ENCODE measurements at regions not wholly inside any gene's neighbourhood (a gene's known extent, or its start where the extent isn't known, plus 50 kb on each side); places are given as distances from the start of the nearest gene placed in this dataset.

- no peak overlapping the region for H3K27ac ChIP-seq
- no peaks in the 10 kb centered on the region for H3K36me3 ChIP-seq
- peaks cover 0 to 37% (median 3%) of the 10 kb centered on the region in 4 donors for H3K9me3 ChIP-seq
- no peak overlapping the region for H3K4me3 ChIP-seq
- no peak for TF ChIP-seq CTCF (IDR thresholded peaks at IDR 0.05)
- no peak for TF ChIP-seq POLR2A (IDR thresholded peaks at IDR 0.05)
- no peak for TF ChIP-seq EP300 (IDR thresholded peaks at IDR 0.05)
- DNase-seq (ENCODE audit: low spot score in 2 of 2), result no peak
- 87 to 93% methylated on average over 6 of the region's 6 CpGs for WGBS, 2 donors
- no peaks in the 10 kb centered on the region for H3K27me3 ChIP-seq
- no peaks in the 10 kb centered on the region for H3K4me1 ChIP-seq
Measured at GRCh38 chr5:135156337-135156714, 122.3 kb upstream of the PITX1 start.

GRCh38 chr5:135155616-135156214 lies 121.7 kb upstream of the PITX1 start:
- Histone ChIP-seq H3K36me3 (no peaks in the 10 kb centered on the region), H3K27ac (no peak overlapping the region), H3K27me3 (no peaks in the 10 kb centered on the region), H3K9me3 (peaks cover 0 to 37% (median 3%) of the 10 kb centered on the region in 4 donors), H3K4me1 (no peaks in the 10 kb centered on the region), H3K4me3 (no peak overlapping the region)
- DNase-seq (ENCODE audit: low spot score in 2 of 2), result no peak
- 80 to 90% methylated on average over 4 of the region's 4 CpGs for WGBS, 2 donors
- TF ChIP-seq POLR2A (IDR thresholded peaks at IDR 0.05) (no peak), CTCF (IDR thresholded peaks at IDR 0.05) (no peak), EP300 (IDR thresholded peaks at IDR 0.05) (no peak)

- no peak for DNase-seq (ENCODE audit: low spot score in 2 of 2)
- WGBS, 2 donors, result 90 to 95% methylated on average over 7 of the region's 7 CpGs
- no peak for TF ChIP-seq CTCF (IDR thresholded peaks at IDR 0.05)
- no peak for TF ChIP-seq POLR2A (IDR thresholded peaks at IDR 0.05)
- no peak for TF ChIP-seq EP300 (IDR thresholded peaks at IDR 0.05)
Measured at GRCh38 chr5:135154961-135155360, 120.9 kb upstream of the PITX1 start.

GRCh38 chr5:135154197-135154596 lies 120.2 kb upstream of the PITX1 start:
- Histone ChIP-seq H3K36me3 (no peaks in the 10 kb centered on the region), H3K27me3 (no peaks in the 10 kb centered on the region), H3K27ac (no peak overlapping the region), H3K4me1 (no peaks in the 10 kb centered on the region), H3K9me3 (peaks cover 0 to 26% (median 3%) of the 10 kb centered on the region in 4 donors), H3K4me3 (no peak overlapping the region)
- no peak for TF ChIP-seq EP300 (IDR thresholded peaks at IDR 0.05)
- no peak for TF ChIP-seq POLR2A (IDR thresholded peaks at IDR 0.05)
- no peak for TF ChIP-seq CTCF (IDR thresholded peaks at IDR 0.05)
- WGBS, 2 donors, result 91% methylated on average over 7 to 8 of the region's 8 CpGs
- no peak for DNase-seq (ENCODE audit: low spot score in 2 of 2)

More at GRCh38 chr5:135154961-135155360, 120.9 kb upstream of the PITX1 start:
- Histone ChIP-seq H3K27ac (no peak overlapping the region), H3K27me3 (no peaks in the 10 kb centered on the region), H3K4me3 (no peak overlapping the region), H3K4me1 (no peaks in the 10 kb centered on the region), H3K9me3 (peaks cover 0 to 32% (median 3%) of the 10 kb centered on the region in 4 donors), H3K36me3 (no peaks in the 10 kb centered on the region)

GRCh38 chr5:135153661-135154060 lies 119.6 kb upstream of the PITX1 start:
- Histone ChIP-seq H3K27ac (no peak overlapping the region), H3K9me3 (peaks cover 0 to 21% (median under 1%) of the 10 kb centered on the region in 4 donors), H3K27me3 (no peaks in the 10 kb centered on the region), H3K36me3 (no peaks in the 10 kb centered on the region), H3K4me1 (no peaks in the 10 kb centered on the region), H3K4me3 (no peak overlapping the region)
- WGBS, 2 donors, result 65 to 81% methylated on average over 3 of the region's 3 CpGs
- no peak for DNase-seq (ENCODE audit: low spot score in 2 of 2)
- no peak for TF ChIP-seq CTCF (IDR thresholded peaks at IDR 0.05)
- no peak for TF ChIP-seq POLR2A (IDR thresholded peaks at IDR 0.05)
- TF ChIP-seq EP300 (IDR thresholded peaks at IDR 0.05), result no peak
